ENCODE measurements at regions not wholly inside any gene's neighbourhood (a gene's known extent, or its start where the extent isn't known, plus 50 kb on each side); places are given as distances from the start of the nearest gene placed in this dataset.

DNA sequence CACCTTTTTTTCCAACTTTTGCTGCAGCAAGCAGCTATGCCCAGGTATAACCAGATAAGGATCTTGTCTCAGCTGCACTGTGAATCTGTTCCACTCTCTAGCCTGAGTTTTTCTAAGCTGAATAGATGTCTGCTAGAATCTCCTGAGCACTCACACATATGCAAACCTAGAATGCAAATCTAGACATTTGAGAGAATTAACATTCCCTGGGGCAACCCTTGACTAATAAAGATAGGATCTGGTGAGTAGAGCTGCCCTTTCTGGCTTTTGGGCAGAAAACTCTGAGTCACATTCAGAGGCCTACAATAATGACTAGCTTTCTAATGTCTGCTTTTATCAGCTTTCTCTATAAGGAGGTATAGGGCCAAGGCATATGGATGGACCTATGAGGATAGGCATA, 61.4 kb upstream of the BARHL2 start:
- no peak overlapping the region for H3K9ac ChIP-seq (ENCODE audit: low read depth, low read length)
- peaks cover 6% of the 10 kb centered on the region for H3K4me1 ChIP-seq (ENCODE audit: control insufficient read depth, insufficient read depth, low read length)
- no peaks in the 10 kb centered on the region for H3K27me3 ChIP-seq (ENCODE audit: control insufficient read depth, insufficient read depth, low read length)
- no peak overlapping the region for H3K4me3 ChIP-seq (ENCODE audit: low read depth, low read length)
- H3K9me3 ChIP-seq (ENCODE audit: control insufficient read depth, insufficient read depth, low read length), result no peaks in the 10 kb centered on the region
- no peaks in the 10 kb centered on the region for H3K36me3 ChIP-seq (ENCODE audit: control insufficient read depth, insufficient read depth, low read length)

DNA sequence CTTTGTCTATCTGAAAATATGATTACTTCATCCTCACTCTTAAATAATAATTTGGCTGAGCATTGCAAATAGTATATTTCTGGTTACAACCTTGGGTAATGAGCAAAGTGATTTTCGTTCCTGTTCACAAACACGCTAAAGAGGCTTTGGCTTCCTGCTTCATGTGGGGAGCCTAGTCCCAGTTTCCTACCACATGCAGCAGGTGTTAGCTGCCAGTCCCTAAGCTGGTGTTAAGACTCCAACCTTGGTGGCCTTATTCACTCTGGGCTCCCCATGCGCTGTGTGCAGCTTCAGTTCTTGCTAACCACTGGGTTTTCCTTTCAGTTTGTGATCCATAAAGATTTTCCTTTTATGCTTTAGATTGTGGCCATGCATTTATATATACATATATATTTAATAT, 56.7 kb upstream of the BARHL2 start:
- Histone ChIP-seq H3K27me3 (ENCODE audit: control insufficient read depth, insufficient read depth, low read length) (no peaks in the 10 kb centered on the region), H3K4me1 (ENCODE audit: control insufficient read depth, insufficient read depth, low read length) (peaks cover 6% of the 10 kb centered on the region), H3K9me3 (ENCODE audit: control insufficient read depth, insufficient read depth, low read length) (no peaks in the 10 kb centered on the region), H3K36me3 (ENCODE audit: control insufficient read depth, insufficient read depth, low read length) (no peaks in the 10 kb centered on the region), H3K9ac (ENCODE audit: low read depth, low read length) (no peak overlapping the region), H3K4me3 (ENCODE audit: low read depth, low read length) (no peak overlapping the region)

DNA sequence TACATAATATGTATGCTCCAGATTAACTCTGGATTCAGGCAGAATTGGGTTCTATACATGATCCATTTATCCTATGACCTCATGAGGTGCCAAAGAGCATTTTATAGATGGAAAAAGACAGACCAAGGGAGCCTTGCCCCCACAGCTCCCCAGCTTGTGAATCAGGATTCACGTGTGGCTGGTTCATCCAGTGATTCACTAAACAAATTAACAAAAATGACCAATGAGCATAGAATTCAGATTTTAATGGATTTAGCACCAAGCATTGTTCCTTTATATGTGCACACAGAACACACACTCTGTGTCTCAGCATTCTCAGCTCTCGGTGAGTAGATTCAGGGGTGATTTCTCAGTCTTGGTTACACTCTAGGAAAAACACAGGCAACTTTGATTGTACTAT, 51.7 kb upstream of the BARHL2 start:
- Histone ChIP-seq H3K4me1 (ENCODE audit: control insufficient read depth, insufficient read depth, low read length) (no peaks in the 10 kb centered on the region), H3K36me3 (ENCODE audit: control insufficient read depth, insufficient read depth, low read length) (no peaks in the 10 kb centered on the region), H3K27me3 (ENCODE audit: control insufficient read depth, insufficient read depth, low read length) (no peaks in the 10 kb centered on the region), H3K9ac (ENCODE audit: low read depth, low read length) (no peak overlapping the region), H3K4me3 (ENCODE audit: low read depth, low read length) (no peak overlapping the region), H3K9me3 (ENCODE audit: control insufficient read depth, insufficient read depth, low read length) (no peaks in the 10 kb centered on the region)

DNA sequence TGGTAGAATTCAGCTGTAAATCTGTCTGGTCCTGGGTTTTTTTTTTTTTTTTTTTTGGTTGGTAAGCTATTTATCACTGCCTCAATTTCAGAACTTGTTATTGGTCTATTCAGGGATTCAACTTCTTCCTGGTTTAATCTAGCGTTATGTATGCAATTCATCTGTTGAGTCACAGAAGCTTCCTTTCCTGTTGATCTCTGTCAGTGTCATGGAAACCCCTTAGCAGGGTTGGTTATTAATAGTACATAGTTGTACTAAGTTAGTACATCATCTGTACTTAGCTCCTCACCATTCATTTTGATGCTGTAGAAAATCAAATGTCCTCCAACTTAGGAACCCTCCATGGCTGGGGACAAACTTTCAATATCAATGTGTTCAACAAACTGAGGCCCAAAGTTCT, 51.0 kb upstream of the BARHL2 start:
- no peaks in the 10 kb centered on the region for H3K36me3 ChIP-seq (ENCODE audit: control insufficient read depth, insufficient read depth, low read length)
- H3K4me3 ChIP-seq (ENCODE audit: low read depth, low read length), result no peak overlapping the region
- H3K9ac ChIP-seq (ENCODE audit: low read depth, low read length), result no peak overlapping the region
- no peaks in the 10 kb centered on the region for H3K27me3 ChIP-seq (ENCODE audit: control insufficient read depth, insufficient read depth, low read length)
- no peaks in the 10 kb centered on the region for H3K9me3 ChIP-seq (ENCODE audit: control insufficient read depth, insufficient read depth, low read length)
- no peaks in the 10 kb centered on the region for H3K4me1 ChIP-seq (ENCODE audit: control insufficient read depth, insufficient read depth, low read length)
